Cardiac septum (tissue), 1 donor: ENCODE measurements at regions not wholly inside any gene's neighbourhood (a gene's known extent, or its start where the extent isn't known, plus 50 kb on each side); places are given as distances from the start of the nearest gene placed in this dataset.
"Not testable (repeated sequence)": the region's sequence is repeated elsewhere in the genome, so short reads cannot be mapped to it uniquely, and the experiment has no call there.

Experiments used
- DNase-seq: peaks from one replicate; pipeline ENCODE4 v3.0.0-alpha.2; 2020; ENCODE audit warnings: low spot score
- intact Hi-C: fragments of 100-400 bp; cut with DNase I; formaldehyde crosslinking; loops from one replicate; pipeline ENCODE4 v1.14.0; 2022
- donor health status: DM: no; HTN: no; CAD: no.

GRCh38 chr7:109522585-109522984 lies 952.9 kb downstream of the DNAJB9 start:
- no peak for DNase-seq
- intact Hi-C loops = no loop called here

- intact Hi-C loops = no loop called here
- no peak for DNase-seq
Measured at GRCh38 chr7:109527833-109528232, 958.2 kb downstream of the DNAJB9 start.

GRCh38 chr7:109529712-109530111 lies 960.0 kb downstream of the DNAJB9 start:
- DNase-seq = no peak

GRCh38 chr7:109532262-109532992 lies 962.8 kb downstream of the DNAJB9 start:
- DNase-seq = no peak
- intact Hi-C loops = no loop called here

More at GRCh38 chr7:109529712-109530111, 960.0 kb downstream of the DNAJB9 start:
- intact Hi-C loops = no loop called here

GRCh38 chr7:109545686-109546085 lies 976.0 kb downstream of the DNAJB9 start:
- DNase-seq = no peak
- intact Hi-C loops = no loop called here

GRCh38 chr7:109549471-109550193 lies 980.0 kb downstream of the DNAJB9 start:
- intact Hi-C loops = no loop called here
- no peak for DNase-seq

GRCh38 chr7:109552017-109552416 lies 982.3 kb downstream of the DNAJB9 start:
- no peak for DNase-seq
- intact Hi-C loops = no loop called here

- no peak for DNase-seq
- intact Hi-C loops = no loop called here
Measured at GRCh38 chr7:109577265-109577664, 1007.6 kb downstream of the DNAJB9 start.

- intact Hi-C loops = no loop called here
- no peak for DNase-seq
Measured at GRCh38 chr7:109579901-109580300, 1010.2 kb downstream of the DNAJB9 start.

- intact Hi-C loops = no loop called here
- no peak for DNase-seq
Measured at GRCh38 chr7:109582211-109582610, 1012.5 kb downstream of the DNAJB9 start.

- DNase-seq, intact Hi-C loops: not testable (repeated sequence)
Measured at GRCh38 chr7:109596948-109597347, 1027.3 kb downstream of the DNAJB9 start.

GRCh38 chr7:109611656-109612055 lies 1042.0 kb downstream of the DNAJB9 start:
- intact Hi-C loops = no loop called here
- DNase-seq = no peak

- intact Hi-C loops = no loop called here
- DNase-seq = no peak
Measured at GRCh38 chr7:109616551-109617069, 1046.9 kb downstream of the DNAJB9 start.

- DNase-seq = no peak
- intact Hi-C loops = no loop called here
Measured at GRCh38 chr7:109622320-109622719, 1052.6 kb downstream of the DNAJB9 start.

GRCh38 chr7:109632890-109633289 lies 1063.2 kb downstream of the DNAJB9 start:
- intact Hi-C loops, DNase-seq: not testable (repeated sequence)

- no peak for DNase-seq
- intact Hi-C loops = no loop called here
Measured at GRCh38 chr7:109635374-109635773, 1065.7 kb downstream of the DNAJB9 start.

- intact Hi-C loops = no loop called here
- DNase-seq = no peak
Measured at GRCh38 chr7:109637428-109637990, 1067.8 kb downstream of the DNAJB9 start.

GRCh38 chr7:109638321-109638720 lies 1068.6 kb downstream of the DNAJB9 start:
- DNase-seq = no peak
- intact Hi-C loops = no loop called here

- no peak for DNase-seq
- intact Hi-C loops = no loop called here
Measured at GRCh38 chr7:109639561-109639960, 1069.9 kb downstream of the DNAJB9 start.

GRCh38 chr7:109641445-109641844 lies 1071.8 kb downstream of the DNAJB9 start:
- DNase-seq = no peak
- intact Hi-C loops = no loop called here

GRCh38 chr7:109646124-109646523 lies 1076.5 kb downstream of the DNAJB9 start:
- no peak for DNase-seq
- intact Hi-C loops = no loop called here
